SK-N-SH treated with all-trans-retinoic acid at 6 μM for 48 hours (cell line): ENCODE measurements at regions not wholly inside any gene's neighbourhood (a gene's known extent, or its start where the extent isn't known, plus 50 kb on each side); places are given as distances from the start of the nearest gene placed in this dataset.

Experiments used
- ATAC-seq: fragments of 200-7000 bp; cut with Tn5 transposase; 3 replicates; pipeline ENCODE4 v1.9.1; 2020; ENCODE audit warnings: mild to moderate bottlenecking, moderate library complexity
- ARNTL ChIP-seq: fragments of 450-650 bp; formaldehyde crosslinking; IDR thresholded peaks from 2 replicates; pipeline ENCODE4 v1.5.0; 2020; ENCODE audit warnings: low read depth, mild to moderate bottlenecking, moderate library complexity, borderline replicate concordance
- CSDC2 ChIP-seq: fragments of 250-450 bp; sonication (Bioruptor Pico); IDR thresholded peaks from 2 replicates; pipeline ENCODE4 v1.5.0; 2020; ENCODE audit warnings: mild to moderate bottlenecking, moderate library complexity
- CSRNP3 ChIP-seq: fragments of 250-450 bp; sonication (Bioruptor Pico); IDR thresholded peaks from 2 replicates; pipeline ENCODE4 v1.5.1; 2021; ENCODE audit warnings: mild to moderate bottlenecking, moderate library complexity
- ESRRG ChIP-seq: fragments of 250-450 bp; sonication (Bioruptor Pico); IDR thresholded peaks from 2 replicates; pipeline ENCODE4 v1.6.1; 2021; ENCODE audit warnings: mild to moderate bottlenecking
- GLIS3 ChIP-seq: fragments of 250-450 bp; sonication (Bioruptor Pico); IDR thresholded peaks from 2 replicates; pipeline ENCODE4 v1.5.0; 2020; ENCODE audit warnings: mild to moderate bottlenecking, moderate library complexity
- ISL1 ChIP-seq: fragments of 250-450 bp; sonication (Bioruptor Pico); IDR thresholded peaks from 2 replicates; pipeline ENCODE4 v2.1.2; 2022; ENCODE audit warnings: mild to moderate bottlenecking, moderate library complexity
- OSR1 ChIP-seq: fragments of 250-450 bp; sonication (Bioruptor Pico); IDR thresholded peaks from 2 replicates; pipeline ENCODE4 v1.8.0; 2022; ENCODE audit warnings: moderate library complexity, mild to moderate bottlenecking, inconsistent platforms
- PATZ1 ChIP-seq: fragments of 250-450 bp; sonication (Bioruptor Pico); IDR thresholded peaks from 2 replicates; pipeline ENCODE4 v1.8.0; 2020; ENCODE audit warnings: mild to moderate bottlenecking, moderate library complexity, borderline replicate concordance
- POU6F1 ChIP-seq: fragments of 250-450 bp; sonication (Bioruptor Pico); IDR thresholded peaks from 2 replicates; pipeline ENCODE4 v1.8.0; 2021; ENCODE audit warnings: low read depth, mild to moderate bottlenecking, moderate library complexity, borderline replicate concordance
- PPARA ChIP-seq: fragments of 250-450 bp; sonication (Bioruptor Pico); IDR thresholded peaks from 2 replicates; pipeline ENCODE4 v1.5.0; 2020; ENCODE audit warnings: mild to moderate bottlenecking, borderline replicate concordance
- RARB ChIP-seq: fragments of 250-450 bp; sonication (Bioruptor Pico); IDR thresholded peaks from 2 replicates; pipeline ENCODE4 v1.8.0; 2021; ENCODE audit warnings: mild to moderate bottlenecking, moderate library complexity
- SNAI2 ChIP-seq: fragments of 250-450 bp; sonication (Bioruptor Pico); IDR thresholded peaks from 2 replicates; pipeline ENCODE4 v1.5.0; 2020; ENCODE audit warnings: mild to moderate bottlenecking, moderate library complexity
- TCF4 ChIP-seq: fragments of 250-450 bp; sonication (Bioruptor Pico); IDR thresholded peaks from 2 replicates; pipeline ENCODE4 v1.8.0; 2021; ENCODE audit warnings: mild to moderate bottlenecking, moderate library complexity, borderline replicate concordance
- TOX ChIP-seq: fragments of 250-450 bp; sonication (Bioruptor Pico); IDR thresholded peaks from 2 replicates; pipeline ENCODE4 v1.8.0; 2021; ENCODE audit warnings: mild to moderate bottlenecking, moderate library complexity, borderline replicate concordance
- ZC3H10 ChIP-seq: fragments of 250-450 bp; sonication (Bioruptor Pico); IDR thresholded peaks from 2 replicates; pipeline ENCODE4 v1.5.1; 2021; ENCODE audit warnings: mild to moderate bottlenecking, moderate library complexity
- ZFP3 ChIP-seq: fragments of 250-450 bp; sonication (Bioruptor Pico); IDR thresholded peaks from 2 replicates; pipeline ENCODE4 v1.5.0; 2020; ENCODE audit warnings: mild to moderate bottlenecking, moderate library complexity
- ZFP30 ChIP-seq: fragments of 450-650 bp; formaldehyde crosslinking; IDR thresholded peaks from 2 replicates; pipeline ENCODE4 v1.5.0; 2022; ENCODE audit warnings: mild to moderate bottlenecking, moderate library complexity
- ZNF565 ChIP-seq: fragments of 450-650 bp; formaldehyde crosslinking; conservative IDR thresholded peaks from 2 replicates; pipeline ENCODE4 v1.5.0; 2020; ENCODE audit warnings: low read depth, mild to moderate bottlenecking, moderate library complexity
- ZNF70 ChIP-seq: fragments of 450-650 bp; formaldehyde crosslinking; IDR thresholded peaks from 2 replicates; pipeline ENCODE4 v1.5.0; 2020; ENCODE audit warnings: mild to moderate bottlenecking, moderate library complexity
- ZNF8 ChIP-seq: fragments of 450-650 bp; formaldehyde crosslinking; IDR thresholded peaks from 2 replicates; pipeline ENCODE4 v1.5.0; 2020; ENCODE audit warnings: mild to moderate bottlenecking, moderate library complexity
- TF ChIP-seq, protein P1 (sequence below): fragments of 250-450 bp; sonication (Bioruptor Pico); IDR thresholded peaks from 2 replicates; pipeline ENCODE4 v1.5.1; 2020; ENCODE audit warnings: low read depth, mild to moderate bottlenecking, moderate library complexity
- TF ChIP-seq, protein P2 (sequence below): fragments of 250-450 bp; sonication (Bioruptor Pico); IDR thresholded peaks from 2 replicates; pipeline ENCODE4 v1.5.0; 2020; ENCODE audit warnings: mild to moderate bottlenecking, moderate library complexity

- no peak for ATAC-seq
- TF ChIP-seq ZFP30 (CRISPR knock-in tag) (no peak), ISL1 (CRISPR knock-in tag) (no peak), PPARA (CRISPR knock-in tag) (no peak), TOX (no peak), TCF4 (CRISPR knock-in tag) (no peak), ARNTL (CRISPR knock-in tag) (no peak), SNAI2 (no peak), ZC3H10 (CRISPR knock-in tag) (no peak), GLIS3 (no peak), PATZ1 (no peak), POU6F1 (no peak), RARB (no peak), OSR1 (CRISPR knock-in tag) (no peak), ZNF8 (no peak), CSRNP3 (no peak), CSDC2 (CRISPR knock-in tag) (no peak)
- TF ChIP-seq, protein P1, sequence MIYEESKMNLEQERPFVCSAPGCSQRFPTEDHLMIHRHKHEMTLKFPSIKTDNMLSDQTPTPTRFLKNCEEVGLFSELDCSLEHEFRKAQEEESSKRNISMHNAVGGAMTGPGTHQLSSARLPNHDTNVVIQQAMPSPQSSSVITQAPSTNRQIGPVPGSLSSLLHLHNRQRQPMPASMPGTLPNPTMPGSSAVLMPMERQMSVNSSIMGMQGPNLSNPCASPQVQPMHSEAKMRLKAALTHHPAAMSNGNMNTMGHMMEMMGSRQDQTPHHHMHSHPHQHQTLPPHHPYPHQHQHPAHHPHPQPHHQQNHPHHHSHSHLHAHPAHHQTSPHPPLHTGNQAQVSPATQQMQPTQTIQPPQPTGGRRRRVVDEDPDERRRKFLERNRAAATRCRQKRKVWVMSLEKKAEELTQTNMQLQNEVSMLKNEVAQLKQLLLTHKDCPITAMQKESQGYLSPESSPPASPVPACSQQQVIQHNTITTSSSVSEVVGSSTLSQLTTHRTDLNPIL, result no peak
These were observed 178.2 kb downstream of the SUCLG1 start for GRCh38 chr2:84280873-84281272.

DNA sequence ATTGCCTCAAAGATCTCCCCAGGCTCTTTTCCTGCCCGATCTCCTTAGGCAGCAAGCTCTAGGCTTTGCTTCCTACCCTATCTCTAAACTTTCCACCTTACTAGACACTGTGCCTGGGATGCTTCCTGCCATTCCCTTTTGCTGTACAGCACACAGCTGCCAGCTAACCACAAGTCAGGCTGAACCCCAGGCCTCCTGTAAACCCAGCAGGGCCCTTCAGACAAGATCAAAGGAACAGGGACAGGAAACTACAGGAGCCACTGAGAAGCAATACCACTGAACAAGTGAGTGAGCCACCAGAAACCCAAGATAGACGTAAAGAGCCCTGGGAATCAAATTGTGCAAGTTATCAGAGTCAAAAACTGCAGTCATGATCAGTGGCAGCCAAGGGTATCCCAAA is 180.7 kb downstream of the SUCLG1 start:
- TF ChIP-seq, protein P2, sequence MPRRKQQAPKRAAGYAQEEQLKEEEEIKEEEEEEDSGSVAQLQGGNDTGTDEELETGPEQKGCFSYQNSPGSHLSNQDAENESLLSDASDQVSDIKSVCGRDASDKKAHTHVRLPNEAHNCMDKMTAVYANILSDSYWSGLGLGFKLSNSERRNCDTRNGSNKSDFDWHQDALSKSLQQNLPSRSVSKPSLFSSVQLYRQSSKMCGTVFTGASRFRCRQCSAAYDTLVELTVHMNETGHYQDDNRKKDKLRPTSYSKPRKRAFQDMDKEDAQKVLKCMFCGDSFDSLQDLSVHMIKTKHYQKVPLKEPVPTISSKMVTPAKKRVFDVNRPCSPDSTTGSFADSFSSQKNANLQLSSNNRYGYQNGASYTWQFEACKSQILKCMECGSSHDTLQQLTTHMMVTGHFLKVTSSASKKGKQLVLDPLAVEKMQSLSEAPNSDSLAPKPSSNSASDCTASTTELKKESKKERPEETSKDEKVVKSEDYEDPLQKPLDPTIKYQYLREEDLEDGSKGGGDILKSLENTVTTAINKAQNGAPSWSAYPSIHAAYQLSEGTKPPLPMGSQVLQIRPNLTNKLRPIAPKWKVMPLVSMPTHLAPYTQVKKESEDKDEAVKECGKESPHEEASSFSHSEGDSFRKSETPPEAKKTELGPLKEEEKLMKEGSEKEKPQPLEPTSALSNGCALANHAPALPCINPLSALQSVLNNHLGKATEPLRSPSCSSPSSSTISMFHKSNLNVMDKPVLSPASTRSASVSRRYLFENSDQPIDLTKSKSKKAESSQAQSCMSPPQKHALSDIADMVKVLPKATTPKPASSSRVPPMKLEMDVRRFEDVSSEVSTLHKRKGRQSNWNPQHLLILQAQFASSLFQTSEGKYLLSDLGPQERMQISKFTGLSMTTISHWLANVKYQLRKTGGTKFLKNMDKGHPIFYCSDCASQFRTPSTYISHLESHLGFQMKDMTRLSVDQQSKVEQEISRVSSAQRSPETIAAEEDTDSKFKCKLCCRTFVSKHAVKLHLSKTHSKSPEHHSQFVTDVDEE (CRISPR knock-in tag), result no peak
- no peak for TF ChIP-seq ARNTL (CRISPR knock-in tag)
- no peak for TF ChIP-seq GLIS3
- TF ChIP-seq OSR1 (CRISPR knock-in tag), result no peak
- TF ChIP-seq PATZ1, result no peak
- TF ChIP-seq ZNF70 (CRISPR knock-in tag), result no peak
- no peak for TF ChIP-seq ZNF8
- no peak for ATAC-seq

- TF ChIP-seq ZNF565 (CRISPR knock-in tag) (no peak), ESRRG (no peak), ZNF70 (CRISPR knock-in tag) (no peak), PATZ1 (no peak), CSDC2 (CRISPR knock-in tag) (no peak), TOX (no peak), ZNF8 (no peak), ZFP3 (no peak), SNAI2 (no peak)
- TF ChIP-seq, protein P2 (CRISPR knock-in tag), result no peak
- ATAC-seq, result no peak
These were observed 182.4 kb downstream of the SUCLG1 start for GRCh38 chr2:84276590-84277255.
